Lower leg skin (tissue), 3 donors: ENCODE measurements at regions not wholly inside any gene's neighbourhood (a gene's known extent, or its start where the extent isn't known, plus 50 kb on each side); places are given as distances from the start of the nearest gene placed in this dataset.
"Not testable (repeated sequence)": the region's sequence is repeated elsewhere in the genome, so short reads cannot be mapped to it uniquely, and the experiment has no call there.

Experiments used
- CTCF ChIP-seq, 3 donors: fragments of 450-650 bp; IDR thresholded peaks; one replicate each; pipeline ENCODE4 v1.5.1; 2016; ENCODE audit warnings: antibody characterized with exemption in 3 of 3, mild to moderate bottlenecking in 3 of 3, moderate library complexity in 2 of 3
- POLR2A ChIP-seq, 2 donors: fragments of 450-650 bp; IDR thresholded peaks; one replicate each; pipeline ENCODE4 v1.6.1; 2016 to 2017; ENCODE audit warnings: antibody characterized with exemption in 2 of 2, mild to moderate bottlenecking in 1 of 2, moderate library complexity in 1 of 2

DNA sequence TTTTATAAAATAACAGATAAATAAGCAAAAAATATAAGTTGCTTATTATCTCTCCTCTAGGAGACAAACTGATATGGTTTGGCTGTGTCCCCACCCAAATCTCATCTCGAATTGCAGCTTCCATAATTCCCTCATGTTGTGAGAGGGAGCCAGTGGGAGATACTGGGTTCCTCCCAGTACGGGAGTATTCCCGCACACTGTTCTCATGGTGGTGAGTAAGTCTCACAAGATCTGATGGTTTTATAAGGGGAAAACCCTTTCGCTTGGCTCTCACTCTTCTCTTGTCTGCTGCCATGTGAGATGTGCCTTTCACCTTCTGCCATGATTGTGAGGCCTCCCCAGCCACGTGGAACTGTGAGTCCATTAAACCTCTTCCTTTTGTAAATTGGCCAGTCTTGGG, 204.3 kb downstream of the RPS24 start:
- TF ChIP-seq POLR2A, CTCF (IDR thresholded peaks at IDR 0.05): not testable (repeated sequence)
